KG1 (cell line): ENCODE measurements at regions not wholly inside any gene's neighbourhood (a gene's known extent, or its start where the extent isn't known, plus 50 kb on each side); places are given as distances from the start of the nearest gene placed in this dataset.
"Not testable (repeated sequence)": the region's sequence is repeated elsewhere in the genome, so short reads cannot be mapped to it uniquely, and the experiment has no call there.

ENCODE experiments used
- DNase-seq: peaks from one replicate; lab custom pipeline; 2025; lab: John Stamatoyannopoulos, UW

GRCh38 chr4:101730291-101731117, 60.0 kb upstream of the BANK1 start:
- peak; percentile 56 for DNase-seq

GRCh38 chr4:101727238-101727637, 63.3 kb upstream of the BANK1 start:
- no peak for DNase-seq

- no peak for DNase-seq
Observed at GRCh38 chr4:101724093-101724492, 66.4 kb upstream of the BANK1 start.

- no peak for DNase-seq
Observed at GRCh38 chr4:101718810-101719209, 71.7 kb upstream of the BANK1 start.

- DNase-seq = no peak
Observed at GRCh38 chr4:101711590-101712260, 78.8 kb upstream of the BANK1 start.

GRCh38 chr4:101710806-101711205, 79.7 kb upstream of the BANK1 start:
- DNase-seq = no peak

- no peak for DNase-seq
Observed at GRCh38 chr4:101708293-101709039, 82.1 kb upstream of the BANK1 start.

- no peak for DNase-seq
Observed at GRCh38 chr4:101707596-101707995, 82.9 kb upstream of the BANK1 start.

GRCh38 chr4:101706535-101707057, 83.9 kb upstream of the BANK1 start:
- no peak for DNase-seq

- no peak for DNase-seq
Observed at GRCh38 chr4:101701551-101701950, 89.0 kb upstream of the BANK1 start.

GRCh38 chr4:101699441-101700124, 90.9 kb upstream of the BANK1 start:
- no peak for DNase-seq

GRCh38 chr4:101697266-101697665, 93.3 kb upstream of the BANK1 start:
- DNase-seq = no peak

GRCh38 chr4:101696276-101697010, 94.1 kb upstream of the BANK1 start:
- DNase-seq = no peak

- no peak for DNase-seq
Observed at GRCh38 chr4:101695176-101695575, 95.4 kb upstream of the BANK1 start.

- DNase-seq = not testable (repeated sequence)
Observed at GRCh38 chr4:101694403-101694802, 96.1 kb upstream of the BANK1 start.

GRCh38 chr4:101693842-101694398, 96.6 kb upstream of the BANK1 start:
- DNase-seq = no peak

- DNase-seq = no peak
Observed at GRCh38 chr4:101689220-101689619, 101.3 kb upstream of the BANK1 start.

GRCh38 chr4:101685126-101685525, 105.4 kb upstream of the BANK1 start:
- DNase-seq = no peak

GRCh38 chr4:101682946-101683345, 107.6 kb upstream of the BANK1 start:
- no peak for DNase-seq

- DNase-seq = no peak
Observed at GRCh38 chr4:101678180-101678579, 112.3 kb upstream of the BANK1 start.

GRCh38 chr4:101670897-101671296, 119.6 kb upstream of the BANK1 start:
- DNase-seq = no peak
